K562 (cell line): ENCODE measurements at regions not wholly inside any gene's neighbourhood (a gene's known extent, or its start where the extent isn't known, plus 50 kb on each side); places are given as distances from the start of the nearest gene placed in this dataset.
A peak's percentile ranks its signal among the peaks of the same experiment; 100 is the strongest.

ENCODE experiments used
- FOSL1 ChIP-seq: fragments of 200-800 bp; sonication (Bioruptor generic); conservative IDR thresholded peaks from 2 replicates; pipeline ENCODE4 v1.6.1; 2016; ENCODE audit warnings: missing genetic modification characterization, missing compliant biosample characterization
- FOXJ3 ChIP-seq: sonication (generic); formaldehyde crosslinking; IDR thresholded peaks from 2 replicates; pipeline ENCODE4 v1.4.0; 2020; ENCODE audit warnings: mild to moderate bottlenecking, missing genetic modification reagents
- MBD2 ChIP-seq: sonication (generic); IDR thresholded peaks from 2 replicates; pipeline ENCODE4 v1.6.1; 2016; ENCODE audit warnings: low read depth, borderline replicate concordance
- PRPF4 ChIP-seq: fragments of 200-400 bp; formaldehyde crosslinking; IDR thresholded peaks from one replicate; pipeline ENCODE4 v1.6.1; 2017; ENCODE audit warnings: low read length, low read depth, mild to moderate bottlenecking; ENCODE audit not compliant: insufficient read depth, poor library complexity, severe bottlenecking
- SMC3 ChIP-seq: conservative IDR thresholded peaks from 2 replicates; pipeline ENCODE4 v1.6.1; 2011; ENCODE audit warnings: low read depth, low read length, improper control_type of control experiment; ENCODE audit not compliant: insufficient read depth
- TCF3 ChIP-seq: sonication (generic); formaldehyde crosslinking; IDR thresholded peaks from 2 replicates; pipeline ENCODE4 v1.4.0; 2020; ENCODE audit warnings: mild to moderate bottlenecking, missing genetic modification reagents
- ZBTB12 ChIP-seq: fragments of 250-450 bp; sonication (Bioruptor Pico); IDR thresholded peaks from 2 replicates; pipeline ENCODE4 v1.4.0; 2020
- ZC3H8 ChIP-seq: fragments of 450-650 bp; IDR thresholded peaks from 2 replicates; pipeline ENCODE4 v1.6.1; 2017
- ZNF140 ChIP-seq: fragments of 250-450 bp; sonication (Bioruptor Pico); IDR thresholded peaks from 2 replicates; pipeline ENCODE4 v1.8.0; 2021; ENCODE audit warnings: moderate library complexity, mild to moderate bottlenecking, inconsistent platforms
- ZNF23 ChIP-seq: fragments of 250-450 bp; sonication (Bioruptor Pico); IDR thresholded peaks from 2 replicates; pipeline ENCODE4 v1.4.0; 2020; ENCODE audit warnings: mild to moderate bottlenecking
- ZNF232 ChIP-seq: sonication (generic); formaldehyde crosslinking; IDR thresholded peaks from 2 replicates; pipeline ENCODE4 v1.8.0; 2022; ENCODE audit warnings: mild to moderate bottlenecking, missing genetic modification reagents
- ZNF518B ChIP-seq: fragments of 250-450 bp; sonication (Bioruptor Pico); IDR thresholded peaks from 2 replicates; pipeline ENCODE4 v1.5.0; 2021; ENCODE audit warnings: mild to moderate bottlenecking, moderate library complexity
- ZNF584 ChIP-seq: fragments of 200-800 bp; sonication (Bioruptor generic); IDR thresholded peaks from 2 replicates; pipeline ENCODE4 v1.6.1; 2016; ENCODE audit warnings: low read depth, mild to moderate bottlenecking, missing genetic modification characterization, missing compliant biosample characterization
- ZSCAN32 ChIP-seq: fragments of 450-650 bp; formaldehyde crosslinking; IDR thresholded peaks from 2 replicates; pipeline ENCODE4 v1.4.0; 2020; ENCODE audit warnings: mild to moderate bottlenecking, moderate library complexity
- TF ChIP-seq, protein P1 (sequence below): sonication (generic); formaldehyde crosslinking; IDR thresholded peaks from 2 replicates; pipeline ENCODE4 v1.8.1; 2023; ENCODE audit warnings: mild to moderate bottlenecking, missing genetic modification reagents
- TF ChIP-seq, protein P2 (sequence below): fragments of 150-350 bp; conservative IDR thresholded peaks from 2 replicates; pipeline ENCODE4 v1.6.1; 2014; ENCODE audit warnings: low read length
- TF ChIP-seq, protein P3 (sequence below), 2 experiments: fragments of 250-450 bp in 1 of 2; fragments of 450-650 bp in 1 of 2; sonication (Bioruptor Pico) in 1 of 2; IDR thresholded peaks; 2 replicates each; pipeline versions ENCODE4 v1.6.1 to v1.8.0; 2016 to 2021; ENCODE audit warnings: mild to moderate bottlenecking in 2 of 2, moderate library complexity in 2 of 2, missing compliant biosample characterization in 1 of 2, missing genetic modification characterization in 1 of 2

DNA sequence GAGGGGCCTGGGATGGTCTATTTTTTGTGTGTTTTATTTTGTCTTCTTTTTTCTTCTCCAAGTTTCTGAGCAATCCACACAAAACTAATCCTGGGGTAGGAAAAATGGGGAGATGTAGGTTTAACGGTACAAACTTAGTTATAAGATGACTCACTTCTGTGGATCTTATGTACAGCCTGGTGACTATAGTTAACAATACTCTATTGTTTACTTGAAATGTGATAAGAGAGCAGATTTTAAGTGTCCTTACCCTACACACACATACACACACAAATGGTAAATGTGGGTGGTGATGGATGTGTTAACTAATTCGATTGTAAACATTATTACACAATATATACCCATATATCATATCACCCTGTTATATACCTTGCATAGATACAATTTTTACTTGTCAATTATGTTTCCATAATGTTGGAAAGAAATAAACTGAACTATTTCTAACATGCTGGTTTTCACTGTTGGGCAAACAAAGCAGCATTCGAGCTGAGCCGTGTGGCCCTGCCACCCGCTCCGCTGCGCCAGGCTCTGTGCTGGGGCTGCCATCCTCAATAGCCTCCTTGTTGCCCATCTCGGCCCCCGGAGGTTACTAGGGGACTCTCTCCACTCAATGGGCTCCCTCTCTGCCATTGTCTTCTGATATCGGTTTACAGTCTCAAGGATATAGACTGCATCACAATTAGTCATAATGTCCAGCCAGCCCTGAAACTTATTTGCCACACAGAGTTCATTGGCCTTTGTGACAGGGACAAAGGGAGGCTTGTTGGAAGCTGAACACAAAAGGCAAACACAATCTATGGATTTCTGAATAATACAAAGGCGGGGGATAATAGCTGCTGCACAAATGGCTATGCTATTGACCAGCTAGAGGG, 380.3 kb upstream of the MAF start (continued):
- TF ChIP-seq ZNF518B (CRISPR knock-in tag) (no peak), ZNF584 (CRISPR knock-in tag) (no peak), PRPF4 (no peak), ZNF232 (CRISPR knock-in tag) (no peak), ZBTB12 (CRISPR knock-in tag) (no peak), ZSCAN32 (CRISPR knock-in tag) (no peak), ZNF140 (CRISPR knock-in tag) (no peak), MBD2 (no peak), FOSL1 (peak; percentile 66), ZC3H8 (no peak), TCF3 (peak; percentile 22), ZNF23 (CRISPR knock-in tag) (no peak), FOXJ3 (CRISPR knock-in tag) (no peak), SMC3 (no peak)
- TF ChIP-seq, protein P1, sequence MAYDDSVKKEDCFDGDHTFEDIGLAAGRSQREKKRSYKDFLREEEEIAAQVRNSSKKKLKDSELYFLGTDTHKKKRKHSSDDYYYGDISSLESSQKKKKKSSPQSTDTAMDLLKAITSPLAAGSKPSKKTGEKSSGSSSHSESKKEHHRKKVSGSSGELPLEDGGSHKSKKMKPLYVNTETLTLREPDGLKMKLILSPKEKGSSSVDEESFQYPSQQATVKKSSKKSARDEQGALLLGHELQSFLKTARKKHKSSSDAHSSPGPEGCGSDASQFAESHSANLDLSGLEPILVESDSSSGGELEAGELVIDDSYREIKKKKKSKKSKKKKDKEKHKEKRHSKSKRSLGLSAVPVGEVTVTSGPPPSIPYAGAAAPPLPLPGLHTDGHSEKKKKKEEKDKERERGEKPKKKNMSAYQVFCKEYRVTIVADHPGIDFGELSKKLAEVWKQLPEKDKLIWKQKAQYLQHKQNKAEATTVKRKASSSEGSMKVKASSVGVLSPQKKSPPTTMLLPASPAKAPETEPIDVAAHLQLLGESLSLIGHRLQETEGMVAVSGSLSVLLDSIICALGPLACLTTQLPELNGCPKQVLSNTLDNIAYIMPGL (CRISPR knock-in tag): no peak
- TF ChIP-seq, protein P2, sequence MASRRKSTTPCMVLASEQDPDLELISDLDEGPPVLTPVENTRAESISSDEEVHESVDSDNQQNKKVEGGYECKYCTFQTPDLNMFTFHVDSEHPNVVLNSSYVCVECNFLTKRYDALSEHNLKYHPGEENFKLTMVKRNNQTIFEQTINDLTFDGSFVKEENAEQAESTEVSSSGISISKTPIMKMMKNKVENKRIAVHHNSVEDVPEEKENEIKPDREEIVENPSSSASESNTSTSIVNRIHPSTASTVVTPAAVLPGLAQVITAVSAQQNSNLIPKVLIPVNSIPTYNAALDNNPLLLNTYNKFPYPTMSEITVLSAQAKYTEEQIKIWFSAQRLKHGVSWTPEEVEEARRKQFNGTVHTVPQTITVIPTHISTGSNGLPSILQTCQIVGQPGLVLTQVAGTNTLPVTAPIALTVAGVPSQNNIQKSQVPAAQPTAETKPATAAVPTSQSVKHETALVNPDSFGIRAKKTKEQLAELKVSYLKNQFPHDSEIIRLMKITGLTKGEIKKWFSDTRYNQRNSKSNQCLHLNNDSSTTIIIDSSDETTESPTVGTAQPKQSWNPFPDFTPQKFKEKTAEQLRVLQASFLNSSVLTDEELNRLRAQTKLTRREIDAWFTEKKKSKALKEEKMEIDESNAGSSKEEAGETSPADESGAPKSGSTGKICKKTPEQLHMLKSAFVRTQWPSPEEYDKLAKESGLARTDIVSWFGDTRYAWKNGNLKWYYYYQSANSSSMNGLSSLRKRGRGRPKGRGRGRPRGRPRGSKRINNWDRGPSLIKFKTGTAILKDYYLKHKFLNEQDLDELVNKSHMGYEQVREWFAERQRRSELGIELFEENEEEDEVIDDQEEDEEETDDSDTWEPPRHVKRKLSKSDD: no peak
- TF ChIP-seq, protein P3, sequence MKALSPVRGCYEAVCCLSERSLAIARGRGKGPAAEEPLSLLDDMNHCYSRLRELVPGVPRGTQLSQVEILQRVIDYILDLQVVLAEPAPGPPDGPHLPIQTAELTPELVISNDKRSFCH (CRISPR knock-in tag; IDR thresholded peaks at IDR 0.05): no peak
- TF ChIP-seq, protein P3 (tag; IDR thresholded peaks at IDR 0.05): no peak
